GM19035 (cell line): ENCODE measurements at regions not wholly inside any gene's neighbourhood (a gene's known extent, or its start where the extent isn't known, plus 50 kb on each side); places are given as distances from the start of the nearest gene placed in this dataset.
"Not testable (repeated sequence)": the region's sequence is repeated elsewhere in the genome, so short reads cannot be mapped to it uniquely, and the experiment has no call there.

Experiments
- ATAC-seq: cut with Tn5 transposase; IDR thresholded peaks from one replicate; pipeline ENCODE4 v1.9.1; 2021; ENCODE audit not compliant: unreplicated experiment

- no peak for ATAC-seq
Measured at GRCh38 chr11:87573708-87574107, 536.0 kb downstream of the TMEM135 start.

- no peak for ATAC-seq
Measured at GRCh38 chr11:87572881-87573280, 535.1 kb downstream of the TMEM135 start.

- no peak for ATAC-seq
Measured at GRCh38 chr11:87560352-87560751, 522.6 kb downstream of the TMEM135 start.

GRCh38 chr11:87559852-87560251 lies 522.1 kb downstream of the TMEM135 start:
- ATAC-seq = not testable (repeated sequence)

GRCh38 chr11:87555101-87555500 lies 517.4 kb downstream of the TMEM135 start:
- ATAC-seq = no peak

- ATAC-seq = no peak
Measured at GRCh38 chr11:87548797-87549196, 511.1 kb downstream of the TMEM135 start.

GRCh38 chr11:87545858-87546257 lies 508.1 kb downstream of the TMEM135 start:
- no peak for ATAC-seq

- ATAC-seq = no peak
Measured at GRCh38 chr11:87539596-87539995, 501.9 kb downstream of the TMEM135 start.

GRCh38 chr11:87536565-87536964 lies 498.8 kb downstream of the TMEM135 start:
- no peak for ATAC-seq

- ATAC-seq = no peak
Measured at GRCh38 chr11:87536016-87536415, 498.3 kb downstream of the TMEM135 start.

- no peak for ATAC-seq
Measured at GRCh38 chr11:87535513-87535912, 497.8 kb downstream of the TMEM135 start.

GRCh38 chr11:87531835-87532234 lies 494.1 kb downstream of the TMEM135 start:
- not testable (repeated sequence) for ATAC-seq

GRCh38 chr11:87529486-87529885 lies 491.8 kb downstream of the TMEM135 start:
- ATAC-seq = no peak

- ATAC-seq = no peak
Measured at GRCh38 chr11:87528752-87529151, 491.0 kb downstream of the TMEM135 start.

GRCh38 chr11:87523276-87523675 lies 485.5 kb downstream of the TMEM135 start:
- ATAC-seq = no peak

GRCh38 chr11:87518266-87518665 lies 480.5 kb downstream of the TMEM135 start:
- no peak for ATAC-seq

GRCh38 chr11:87517351-87517750 lies 479.6 kb downstream of the TMEM135 start:
- no peak for ATAC-seq

GRCh38 chr11:87507722-87508121 lies 470.0 kb downstream of the TMEM135 start:
- not testable (repeated sequence) for ATAC-seq

- not testable (repeated sequence) for ATAC-seq
Measured at GRCh38 chr11:87506946-87507345, 469.2 kb downstream of the TMEM135 start.

GRCh38 chr11:87501388-87501787 lies 463.7 kb downstream of the TMEM135 start:
- ATAC-seq = no peak

- not testable (repeated sequence) for ATAC-seq
Measured at GRCh38 chr11:87494936-87495335, 457.2 kb downstream of the TMEM135 start.

GRCh38 chr11:87494026-87494425 lies 456.3 kb downstream of the TMEM135 start:
- not testable (repeated sequence) for ATAC-seq

GRCh38 chr11:87493516-87493915 lies 455.8 kb downstream of the TMEM135 start:
- no peak for ATAC-seq

- ATAC-seq = no peak
Measured at GRCh38 chr11:87491381-87491780, 453.6 kb downstream of the TMEM135 start.
